GM13977 (cell line): ENCODE measurements at regions not wholly inside any gene's neighbourhood (a gene's known extent, or its start where the extent isn't known, plus 50 kb on each side); places are given as distances from the start of the nearest gene placed in this dataset.
"Not testable (repeated sequence)": the region's sequence is repeated elsewhere in the genome, so short reads cannot be mapped to it uniquely, and the experiment has no call there.

ENCODE experiments used
- DNase-seq: peaks from one replicate; pipeline ENCODE4 v3.0.0; 2012; ENCODE audit warnings: low spot score
- in situ Hi-C: fragments of 300-500 bp; cut with MboI; formaldehyde crosslinking; loops from one replicate; pipeline ENCODE4 v1.12.0; 2022; ENCODE audit warnings: low sequenced_read_pairs, low pct_unique_long_range_greater_than_20kb, mixed read lengths, inconsistent platforms; ENCODE audit not compliant: unreplicated experiment
- TF ChIP-seq, protein P1 (sequence below): IDR thresholded peaks from 2 replicates; pipeline ENCODE4 v1.5.1; 2012; ENCODE audit warnings: mild to moderate bottlenecking, control low read depth; ENCODE audit not compliant: insufficient read depth; ENCODE audit errors: extremely low read depth, missing control alignments

DNA sequence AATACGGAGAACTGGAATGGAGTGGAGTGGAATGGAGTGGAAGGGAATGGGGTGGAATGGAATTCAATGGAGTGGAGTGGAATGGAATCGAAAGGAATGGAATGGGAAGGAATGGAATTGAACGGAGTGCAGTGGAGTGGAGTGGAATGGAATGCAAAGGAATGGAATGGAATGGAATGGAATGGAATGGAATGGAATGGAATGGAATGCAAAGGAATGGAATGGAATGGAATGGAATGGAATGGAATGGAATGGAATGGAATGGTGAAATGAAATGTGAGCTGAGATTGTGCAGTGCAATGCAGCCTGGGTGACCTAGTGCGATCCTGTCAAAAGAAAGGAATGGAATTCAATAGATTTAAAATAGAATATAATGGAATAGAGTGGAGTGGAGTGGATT lies 357.3 kb upstream of the WSB1 start:
- DNase-seq, in situ Hi-C loops: not testable (repeated sequence)

DNA sequence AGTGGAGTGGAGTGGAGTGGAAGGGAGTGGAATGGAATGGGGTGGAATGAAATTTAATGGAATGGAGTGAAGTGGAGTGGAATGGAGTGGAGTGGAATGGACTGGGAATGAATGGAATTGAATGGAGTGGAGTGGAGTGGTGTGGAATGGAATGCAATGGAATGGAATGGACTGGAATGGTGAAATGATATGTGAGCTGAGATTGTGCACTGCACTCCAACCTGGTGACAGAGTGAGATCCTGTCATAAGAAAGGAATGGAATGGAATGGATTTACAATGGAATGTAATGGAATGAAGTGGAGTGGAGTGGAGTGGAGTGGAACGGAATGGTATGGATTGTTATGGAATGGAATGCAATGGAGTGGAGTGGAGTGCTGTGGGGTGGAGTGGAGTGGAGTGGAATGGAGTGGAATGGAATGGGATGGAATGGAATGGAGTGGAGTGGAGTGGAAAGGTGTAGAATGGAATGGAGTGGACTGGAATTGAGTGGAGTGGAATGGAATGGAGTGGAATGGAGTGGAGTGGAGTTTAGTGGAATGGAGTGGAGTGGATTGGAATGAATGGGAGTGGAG lies 356.1 kb upstream of the WSB1 start:
- in situ Hi-C loops, DNase-seq: not testable (repeated sequence)

DNA sequence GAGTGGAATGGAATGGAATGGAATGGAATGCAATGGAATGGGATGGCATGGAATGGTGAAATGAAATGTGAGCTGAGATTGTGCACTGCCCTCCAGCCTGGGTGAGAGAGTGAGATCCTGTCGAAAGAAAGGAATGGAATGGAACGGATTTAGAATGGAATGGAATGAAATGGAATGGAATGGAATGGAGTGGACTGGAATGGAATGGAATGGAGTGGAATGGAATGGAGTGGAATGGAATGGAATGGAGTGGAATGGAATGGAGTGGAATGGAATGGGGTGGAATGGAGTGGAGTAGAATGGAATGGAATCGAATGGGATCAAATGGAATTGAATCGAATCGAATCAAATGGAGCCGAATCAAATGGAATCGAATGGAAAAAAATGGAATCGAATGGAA lies 354.2 kb upstream of the WSB1 start:
- in situ Hi-C loops, DNase-seq: not testable (repeated sequence)

DNA sequence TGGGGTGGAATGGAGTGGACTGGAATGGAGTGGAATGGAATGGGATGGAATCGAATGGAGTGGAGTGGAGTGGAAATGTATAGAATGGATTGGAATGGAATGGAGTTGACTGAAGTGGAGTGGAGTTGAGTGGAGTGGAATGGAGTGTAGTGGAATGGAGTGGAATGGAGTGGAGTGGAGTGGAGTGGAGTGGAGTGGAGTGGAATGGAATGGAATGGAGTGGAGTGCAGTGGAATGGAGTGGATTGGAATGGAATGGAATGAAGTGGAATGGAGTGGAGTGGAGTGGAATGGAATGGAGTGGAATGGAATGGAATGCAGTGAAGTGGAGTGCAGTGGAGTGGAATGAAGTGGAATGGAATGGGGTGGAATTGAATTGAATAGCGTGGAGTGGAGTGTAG lies 353.3 kb upstream of the WSB1 start:
- in situ Hi-C loops, DNase-seq: not testable (repeated sequence)

DNA sequence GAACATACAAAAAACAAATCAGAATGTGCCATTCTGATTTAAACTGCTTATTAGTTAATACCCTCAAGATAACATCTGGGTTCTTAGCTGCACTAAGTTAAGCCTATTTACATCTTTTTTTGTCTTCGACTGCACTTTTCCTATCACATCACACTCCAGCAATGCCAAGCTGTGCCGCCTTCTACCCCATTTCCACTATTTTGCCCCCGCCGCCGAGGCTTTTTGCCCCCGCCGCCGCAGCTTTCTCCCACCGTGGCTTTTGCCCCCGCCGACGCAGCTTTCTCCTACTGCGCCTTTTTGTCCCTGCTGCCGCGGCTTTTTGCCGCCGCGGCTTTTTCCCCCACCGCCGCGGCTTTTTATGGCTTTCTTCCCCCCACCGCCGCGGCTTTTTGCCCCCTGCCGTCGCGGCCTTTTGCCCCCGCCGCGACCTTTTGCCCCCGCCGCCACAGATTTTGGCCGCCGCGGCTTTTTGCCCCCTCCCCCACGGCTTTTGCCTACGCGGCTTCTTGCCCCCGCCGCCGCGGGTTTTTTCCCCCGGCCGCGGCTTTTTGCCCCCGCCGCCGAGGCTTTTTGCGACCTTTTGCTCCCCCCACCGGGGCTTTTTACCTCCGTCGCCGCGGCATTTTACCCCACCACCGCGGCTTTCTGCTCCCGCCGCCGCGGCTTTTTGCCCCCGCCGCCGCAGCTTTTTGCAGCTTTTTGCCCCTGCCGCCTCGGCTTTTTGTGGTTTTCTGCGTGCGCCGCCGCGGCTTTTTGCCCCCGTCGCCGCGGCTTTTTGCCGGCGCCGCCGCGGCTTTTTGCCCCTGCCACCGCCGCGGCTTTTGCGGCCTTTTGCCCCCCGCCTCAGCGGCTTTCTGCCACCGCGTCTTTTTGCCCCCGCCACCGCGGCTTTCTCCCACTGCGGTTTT lies 331.4 kb upstream of the WSB1 start:
- in situ Hi-C loops = no loop called here
- DNase-seq = no peak
- TF ChIP-seq, protein P1, sequence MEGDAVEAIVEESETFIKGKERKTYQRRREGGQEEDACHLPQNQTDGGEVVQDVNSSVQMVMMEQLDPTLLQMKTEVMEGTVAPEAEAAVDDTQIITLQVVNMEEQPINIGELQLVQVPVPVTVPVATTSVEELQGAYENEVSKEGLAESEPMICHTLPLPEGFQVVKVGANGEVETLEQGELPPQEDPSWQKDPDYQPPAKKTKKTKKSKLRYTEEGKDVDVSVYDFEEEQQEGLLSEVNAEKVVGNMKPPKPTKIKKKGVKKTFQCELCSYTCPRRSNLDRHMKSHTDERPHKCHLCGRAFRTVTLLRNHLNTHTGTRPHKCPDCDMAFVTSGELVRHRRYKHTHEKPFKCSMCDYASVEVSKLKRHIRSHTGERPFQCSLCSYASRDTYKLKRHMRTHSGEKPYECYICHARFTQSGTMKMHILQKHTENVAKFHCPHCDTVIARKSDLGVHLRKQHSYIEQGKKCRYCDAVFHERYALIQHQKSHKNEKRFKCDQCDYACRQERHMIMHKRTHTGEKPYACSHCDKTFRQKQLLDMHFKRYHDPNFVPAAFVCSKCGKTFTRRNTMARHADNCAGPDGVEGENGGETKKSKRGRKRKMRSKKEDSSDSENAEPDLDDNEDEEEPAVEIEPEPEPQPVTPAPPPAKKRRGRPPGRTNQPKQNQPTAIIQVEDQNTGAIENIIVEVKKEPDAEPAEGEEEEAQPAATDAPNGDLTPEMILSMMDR = no peak

DNA sequence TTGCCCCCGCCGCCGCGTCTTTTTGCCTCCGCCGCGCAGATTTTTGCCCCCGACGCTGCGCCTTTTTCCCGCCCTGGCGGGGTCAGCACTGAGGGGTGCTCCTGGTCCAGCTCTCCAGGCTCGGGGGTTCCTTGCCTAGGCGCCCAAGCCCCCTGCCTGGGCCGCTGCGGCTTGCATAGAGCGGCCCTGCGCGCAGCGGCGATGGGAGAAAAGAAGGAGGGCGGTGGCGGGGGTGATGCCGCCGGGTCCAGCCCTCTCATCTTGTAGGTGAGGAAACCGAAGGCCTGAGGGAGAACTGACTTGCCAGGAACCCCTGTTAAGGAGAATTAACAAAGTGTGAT lies 330.8 kb upstream of the WSB1 start:
- in situ Hi-C loops = no loop called here
- no peak for DNase-seq
- TF ChIP-seq, protein P1 = no peak

DNA sequence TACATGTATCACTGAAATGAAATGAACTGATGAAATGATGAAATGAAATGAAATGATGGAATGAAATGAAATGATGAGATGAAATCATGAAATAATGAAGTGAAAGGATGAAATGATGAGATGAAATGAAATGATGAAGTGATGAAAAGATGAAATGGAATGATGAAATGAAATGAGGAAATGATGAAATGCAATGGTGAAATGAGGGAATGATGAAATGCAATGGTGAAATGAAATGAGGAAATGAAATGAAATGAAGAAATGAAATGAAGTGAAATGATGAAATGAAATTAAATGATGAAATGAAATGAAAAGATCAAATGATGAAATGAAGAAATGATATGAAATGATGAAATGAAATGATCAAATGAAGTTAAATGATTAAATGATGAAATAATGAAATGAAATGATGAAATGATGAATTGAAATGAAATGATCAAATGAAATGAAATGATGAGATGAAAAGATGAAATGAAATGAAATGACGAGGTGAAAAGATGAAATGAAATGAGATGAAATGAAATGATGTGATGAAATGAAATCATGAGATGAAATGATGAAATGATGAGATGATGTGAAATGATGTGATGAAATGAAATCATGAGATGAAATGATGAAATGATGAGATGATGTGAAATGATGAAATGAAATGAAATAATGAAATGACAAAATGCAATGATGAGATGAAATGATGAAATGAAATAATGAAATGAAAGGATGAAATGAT lies 327.9 kb upstream of the WSB1 start:
- in situ Hi-C loops, DNase-seq: not testable (repeated sequence)

DNA sequence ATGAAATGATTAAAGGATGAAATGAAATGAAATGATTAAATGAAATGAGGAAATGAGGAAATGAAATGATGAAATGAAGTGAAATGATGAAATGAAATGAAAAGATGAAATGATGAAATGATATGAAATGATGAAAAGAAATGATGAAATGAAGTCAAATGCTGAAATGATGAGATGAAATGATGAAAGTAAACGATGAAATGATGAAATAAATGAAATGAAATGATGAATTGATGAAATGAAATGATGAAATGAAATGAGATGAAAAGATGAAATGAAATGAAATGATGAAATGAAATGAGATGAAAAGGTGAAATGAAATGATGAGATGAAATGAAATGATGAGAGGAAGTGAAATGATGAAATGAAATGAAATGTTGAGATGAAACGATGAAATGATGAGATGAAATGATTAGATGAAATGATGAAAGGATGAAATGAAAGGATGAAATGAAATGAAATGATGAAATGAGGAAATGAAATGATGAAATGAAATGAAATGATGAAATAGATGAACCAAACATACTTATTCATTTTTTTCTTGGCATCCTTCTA lies 327.2 kb upstream of the WSB1 start:
- DNase-seq, in situ Hi-C loops: not testable (repeated sequence)

DNA sequence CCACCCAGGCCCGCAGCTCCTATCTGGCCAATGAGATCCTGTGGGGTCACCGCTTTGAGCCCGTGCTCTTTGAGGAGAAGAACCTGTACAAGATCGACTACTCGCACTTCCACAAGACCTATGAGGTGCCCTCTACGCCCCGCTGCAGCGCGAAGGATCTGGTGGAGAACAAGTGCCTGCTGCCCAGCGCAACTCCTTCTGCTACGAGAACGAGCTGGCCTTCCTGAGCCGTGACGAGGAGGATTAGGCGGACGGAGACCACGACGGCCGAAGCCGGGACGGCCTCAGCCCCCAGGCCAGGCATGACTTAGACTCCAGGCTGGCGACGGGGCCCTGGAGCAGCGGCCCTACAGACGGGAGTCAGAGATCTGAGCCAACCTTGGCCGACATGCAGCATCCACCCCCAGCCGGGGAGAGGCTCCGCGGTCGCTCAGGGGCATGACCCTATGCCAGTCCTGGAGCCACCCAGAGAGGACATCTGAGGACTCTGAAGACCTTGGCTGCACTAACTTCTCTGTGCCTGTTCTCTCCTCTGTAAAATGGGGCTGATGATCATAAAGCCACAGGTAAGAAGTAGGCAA lies 312.0 kb upstream of the WSB1 start:
- DNase-seq, in situ Hi-C loops: not testable (repeated sequence)

DNA sequence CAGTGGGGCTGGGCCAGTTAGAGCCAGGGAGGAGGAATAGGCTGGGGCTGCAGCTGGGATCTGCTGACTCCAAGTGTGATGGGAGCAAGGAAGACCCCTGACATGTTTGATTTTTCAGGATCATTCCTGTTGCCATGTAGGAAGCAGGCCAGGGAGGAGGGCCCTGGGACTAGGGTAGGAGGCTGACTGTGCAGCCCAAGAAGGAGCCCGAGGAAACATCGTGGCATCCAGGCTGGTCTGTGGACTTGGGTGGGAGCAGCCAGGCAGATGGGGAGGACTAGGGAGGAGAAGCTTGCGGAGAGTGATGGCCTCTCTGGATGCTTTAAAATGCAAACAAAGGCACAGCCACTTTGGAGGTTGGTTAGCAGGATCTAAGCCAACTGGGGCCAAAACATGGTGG lies 311.4 kb upstream of the WSB1 start:
- DNase-seq, in situ Hi-C loops: not testable (repeated sequence)

DNA sequence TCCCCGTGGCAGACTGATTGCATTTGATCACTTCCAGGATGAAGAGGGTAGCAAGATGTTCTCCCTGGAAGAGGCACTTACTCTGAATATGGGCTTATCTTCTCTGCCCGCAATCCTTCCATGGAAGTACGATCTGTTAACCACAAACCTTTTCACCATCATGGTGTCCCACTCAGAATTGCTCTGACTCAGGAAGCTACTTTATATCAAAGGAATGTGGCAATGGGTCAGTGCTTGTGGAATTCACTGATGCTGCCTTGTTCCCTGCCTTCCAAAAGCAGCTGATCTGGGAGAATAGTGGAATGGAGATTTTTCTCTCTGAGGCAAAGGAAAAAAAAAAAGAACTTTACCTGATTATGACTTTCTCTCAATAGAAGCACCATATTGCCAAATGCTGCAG lies 306.1 kb upstream of the WSB1 start:
- in situ Hi-C loops, DNase-seq: not testable (repeated sequence)

DNA sequence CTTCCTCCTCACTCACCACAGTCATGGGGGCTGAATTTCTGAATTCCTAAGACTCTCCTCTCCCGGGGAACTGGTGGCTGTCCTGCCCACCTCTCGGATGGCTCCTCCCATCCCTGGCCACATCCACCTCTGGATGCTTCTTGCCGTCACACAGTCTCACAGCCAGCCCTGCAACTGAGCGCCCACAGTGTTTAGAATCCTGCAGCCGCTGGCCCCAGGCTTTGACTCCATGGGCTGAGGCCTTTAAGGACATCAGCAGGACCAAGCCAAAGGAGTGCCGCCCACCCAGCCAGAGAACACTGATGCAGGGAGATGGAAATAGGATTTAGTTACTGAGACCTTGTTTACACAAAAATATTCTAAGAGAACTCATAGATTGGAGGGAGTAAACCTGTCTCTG lies 299.3 kb upstream of the WSB1 start:
- DNase-seq, in situ Hi-C loops: not testable (repeated sequence)

DNA sequence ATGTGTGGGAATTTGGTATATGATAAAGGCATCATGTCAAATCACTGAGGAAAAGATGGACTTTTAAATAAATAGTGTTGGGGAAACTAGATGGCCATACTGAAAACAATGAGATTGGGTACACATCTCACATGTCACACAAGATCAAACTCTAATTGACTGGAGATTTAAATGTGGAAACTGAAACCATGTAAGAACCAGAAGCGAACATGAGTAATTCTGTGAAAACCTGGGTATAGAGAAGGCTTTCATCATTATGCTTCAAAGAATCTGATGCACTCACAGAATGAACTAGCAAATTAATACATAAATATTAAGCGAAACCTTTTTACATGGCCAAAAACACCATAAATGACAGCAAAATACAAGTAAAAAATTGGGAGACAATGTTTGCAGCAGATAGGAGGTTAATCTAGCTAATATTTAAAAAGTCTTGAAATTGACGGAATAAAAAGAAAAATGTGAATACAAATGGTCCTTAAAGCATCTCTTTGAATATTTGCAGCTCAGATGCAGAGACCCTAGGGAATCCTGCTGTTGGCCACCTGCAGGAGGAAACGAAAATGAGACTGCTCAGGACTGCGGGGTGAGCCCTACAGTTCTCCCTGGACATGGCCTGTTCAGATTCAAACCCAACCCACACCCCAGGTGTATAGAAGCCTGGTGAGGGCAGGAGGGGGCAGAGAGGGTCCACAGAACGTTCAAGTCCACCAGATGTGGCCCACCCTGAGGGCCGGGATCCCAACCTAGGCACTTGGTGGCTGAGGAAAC lies 297.6 kb upstream of the WSB1 start:
- DNase-seq, in situ Hi-C loops: not testable (repeated sequence)

DNA sequence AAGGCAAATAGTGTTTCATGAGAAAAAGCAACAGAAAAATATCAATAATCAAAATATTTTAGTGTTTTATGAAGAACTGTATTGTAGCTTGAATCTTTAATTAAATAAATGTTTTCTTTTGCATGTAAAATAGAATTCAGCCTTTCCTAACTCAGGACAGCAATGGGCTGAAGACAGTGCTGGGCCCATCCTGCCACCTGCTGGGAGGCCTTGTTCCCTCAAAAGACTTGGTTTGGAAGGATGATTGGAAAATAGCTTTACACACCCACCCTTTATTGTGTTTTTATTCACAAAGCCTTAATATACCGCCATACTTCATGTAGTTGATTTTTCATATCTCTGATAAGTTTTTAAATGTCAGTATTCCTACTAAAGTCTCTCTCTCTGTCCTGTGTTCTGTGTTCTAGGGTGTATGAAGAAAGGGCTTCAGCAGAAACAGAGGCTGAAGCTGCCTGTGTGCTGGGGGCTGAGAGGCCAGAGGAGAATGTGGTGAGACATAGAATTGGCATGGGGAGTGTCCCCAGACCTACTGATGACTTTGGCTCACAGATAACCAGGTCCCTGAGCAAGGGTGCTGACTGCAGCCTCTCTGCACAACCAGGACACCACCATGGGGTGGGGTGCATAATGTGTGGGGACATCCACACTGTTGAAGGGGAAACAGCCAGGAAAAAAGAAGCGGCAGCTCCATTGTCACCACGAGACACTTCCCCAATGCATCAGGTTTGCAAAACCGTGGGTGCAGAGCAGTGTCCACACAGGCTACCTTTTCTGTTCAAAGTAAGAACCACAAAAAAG lies 286.0 kb upstream of the WSB1 start:
- DNase-seq, in situ Hi-C loops: not testable (repeated sequence)
